GM18909 (cell line): ENCODE measurements at regions not wholly inside any gene's neighbourhood (a gene's known extent, or its start where the extent isn't known, plus 50 kb on each side); places are given as distances from the start of the nearest gene placed in this dataset.
A peak's percentile ranks its signal among the peaks of the same experiment; 100 is the strongest.

ENCODE experiments used
- ATAC-seq: cut with Tn5 transposase; IDR thresholded peaks from one replicate; pipeline ENCODE4 v1.9.1; 2021; ENCODE audit warnings: mild to moderate bottlenecking; ENCODE audit not compliant: unreplicated experiment, poor library complexity

- ATAC-seq = no peak
These were observed 55.5 kb downstream of the GSPT2 start for GRCh38 chrX:51798701-51799100.

GRCh38 chrX:51802917-51803688 is 59.9 kb downstream of the GSPT2 start:
- ATAC-seq = peak; percentile 90

- ATAC-seq = no peak
These were observed 60.6 kb downstream of the GSPT2 start for GRCh38 chrX:51803833-51804232.

- no peak for ATAC-seq
These were observed 61.5 kb downstream of the GSPT2 start for GRCh38 chrX:51804741-51805140.

- no peak for ATAC-seq
These were observed 70.7 kb downstream of the GSPT2 start for GRCh38 chrX:51813886-51814460.

- ATAC-seq = no peak
These were observed 69.4 kb upstream of the MAGED1 start for GRCh38 chrX:51824061-51824460.

GRCh38 chrX:51825436-51825835 is 68.0 kb upstream of the MAGED1 start:
- ATAC-seq = no peak

- ATAC-seq = no peak
These were observed 59.3 kb upstream of the MAGED1 start for GRCh38 chrX:51834076-51834475.

- ATAC-seq = no peak
These were observed 56.6 kb upstream of the MAGED1 start for GRCh38 chrX:51836823-51837222.

GRCh38 chrX:51837451-51837850 is 56.0 kb upstream of the MAGED1 start:
- no peak for ATAC-seq

GRCh38 chrX:51837921-51838320 is 55.5 kb upstream of the MAGED1 start:
- ATAC-seq = no peak
